ENCODE measurements at regions not wholly inside any gene's neighbourhood (a gene's known extent, or its start where the extent isn't known, plus 50 kb on each side); places are given as distances from the start of the nearest gene placed in this dataset.

- H3K36me3 ChIP-seq (ENCODE audit: control insufficient read depth in 2 of 2, extremely low read depth in 1 of 2, insufficient read depth in 2 of 2, low read length in 2 of 2), result no peaks in the 10 kb centered on the region
- H3K4me3 ChIP-seq (replicated peaks in 1 of 3; ENCODE audit: insufficient read depth in 1 of 3, low read depth in 1 of 3, low read length in 3 of 3), result no peak overlapping the region
- FAIRE-seq (no peak), DNase-seq (ENCODE audit: low read depth, low spot score) (no peak)
- no peaks in the 10 kb centered on the region for H3K79me2 ChIP-seq (ENCODE audit: control insufficient read depth, insufficient read depth, low read length)
- H3K9me1 ChIP-seq (replicated peaks; ENCODE audit: control insufficient read depth, extremely low read depth, insufficient read depth, low read length), result no peaks in the 10 kb centered on the region
- ChIA-PET POLR2A (no interaction called here), CTCF (interaction anchor here (0.6 to 1.4 kb wide), 3 partner anchors 9 to 38 kb away, joined by 3 to 6 read pairs (median 3); no protein-coding TSS in a partner anchor)
- intact Hi-C loops (cut with micrococcal nuclease), result no loop called here
- no peak overlapping the region for H3K9ac ChIP-seq (replicated peaks; ENCODE audit: extremely low read depth, insufficient read depth, low read length)
- H2AFZ ChIP-seq (ENCODE audit: low read depth, low read length), result no peak overlapping the region
- TF ChIP-seq MAX (IDR thresholded peaks at IDR 0.05; ENCODE audit: insufficient read depth, insufficient read length) (no peak), MYC (IDR thresholded peaks at IDR 0.05; ENCODE audit: low read depth, low read length) (no peak), GATA2 (IDR thresholded peaks at IDR 0.05; ENCODE audit: insufficient read depth, insufficient read length, low read depth, low read length) (no peak), FOS (IDR thresholded peaks at IDR 0.05; ENCODE audit: borderline replicate concordance, insufficient read depth, low read length) (no peak), JUN (IDR thresholded peaks at IDR 0.05; ENCODE audit: borderline replicate concordance, insufficient read depth, insufficient read length, low read depth) (no peak), POLR2A (IDR thresholded peaks at IDR 0.05; ENCODE audit: low read depth, low read length) (no peak), EZH2 (IDR thresholded peaks at IDR 0.05; ENCODE audit: borderline replicate concordance, low read depth, low read length, severe bottlenecking) (no peak), CTCF (IDR thresholded peaks at IDR 0.05; ENCODE audit: extremely low read depth in 1 of 2, insufficient read depth in 1 of 2, low read depth in 1 of 2, low read length in 2 of 2) (no peak), POLR2AphosphoS5 (IDR thresholded peaks at IDR 0.05; ENCODE audit: insufficient read depth, low read depth, low read length) (no peak)
- no peak overlapping the region for H3K4me2 ChIP-seq (ENCODE audit: insufficient read depth, low read length)
- no TSS peak for BruUV-seq (replicated peaks)
- H3K4me1 ChIP-seq (ENCODE audit: control insufficient read depth, extremely low read depth, insufficient read depth, low read length), result no peaks in the 10 kb centered on the region
- dilution Hi-C loops (cut with MboI; ENCODE audit: extremely low pct_ligation_motif_present, low sequenced_read_pairs), result no loop called here
- no peak overlapping the region for H3K27ac ChIP-seq (ENCODE audit: insufficient read depth, low read depth, low read length)
- H3K9me3 ChIP-seq (replicated peaks; ENCODE audit: control insufficient read depth, insufficient read depth, low read length), result no peaks in the 10 kb centered on the region
- no peaks in the 10 kb centered on the region for H4K20me1 ChIP-seq (replicated peaks; ENCODE audit: control insufficient read depth, extremely low read depth, insufficient read depth, low read length)
- H3K27me3 ChIP-seq (ENCODE audit: control insufficient read depth in 2 of 2, insufficient read depth in 2 of 2, low read length in 2 of 2), result no peaks in the 10 kb centered on the region
These were observed 359.9 kb downstream of the HLX start for GRCh38 chr1:221239181-221239580.
